Loucy (cell line): ENCODE measurements at regions not wholly inside any gene's neighbourhood (a gene's known extent, or its start where the extent isn't known, plus 50 kb on each side); places are given as distances from the start of the nearest gene placed in this dataset.

Experiments
- H2AFZ ChIP-seq: fragments of 200-600 bp; sonication (generic); 2 replicates; pipeline ENCODE4 v1.6.0; 2016; ENCODE audit warnings: antibody characterized with exemption, mild to moderate bottlenecking, low read length, moderate library complexity
- H3F3A ChIP-seq: fragments of 200-600 bp; 2 replicates; pipeline ENCODE4 v1.6.0; 2016; ENCODE audit warnings: antibody characterized with exemption, low read depth, mild to moderate bottlenecking
- H3K27me3 ChIP-seq: fragments of 200-600 bp; sonication (generic); 2 replicates; pipeline ENCODE4 v1.6.1; 2014; ENCODE audit warnings: low read length, mild to moderate bottlenecking; ENCODE audit not compliant: insufficient read depth, poor library complexity, severe bottlenecking
- H3K36me3 ChIP-seq: fragments of 200-600 bp; sonication (generic); 2 replicates; pipeline ENCODE4 v1.6.1; 2016; ENCODE audit warnings: low read length; ENCODE audit not compliant: insufficient read depth
- H3K4me1 ChIP-seq: fragments of 200-600 bp; sonication (generic); 2 replicates; pipeline ENCODE4 v1.5.1; 2014; ENCODE audit warnings: low read length, mild to moderate bottlenecking; ENCODE audit not compliant: insufficient read depth, poor library complexity, severe bottlenecking
- H3K4me2 ChIP-seq: fragments of 200-600 bp; sonication (generic); 2 replicates; pipeline ENCODE4 v1.6.0; 2014; ENCODE audit warnings: antibody characterized with exemption, low read length, low read depth, mild to moderate bottlenecking; ENCODE audit not compliant: poor library complexity, severe bottlenecking
- H3K4me3 ChIP-seq: fragments of 200-600 bp; sonication (generic); 2 replicates; pipeline ENCODE4 v1.5.1; 2014; ENCODE audit warnings: low read length, mild to moderate bottlenecking, mixed read lengths; ENCODE audit not compliant: poor library complexity, severe bottlenecking
- H3K79me2 ChIP-seq: fragments of 200-600 bp; sonication (generic); 2 replicates; pipeline ENCODE4 v1.6.1; 2014; ENCODE audit warnings: low read length; ENCODE audit not compliant: insufficient read depth
- H3K9ac ChIP-seq: fragments of 200-600 bp; sonication (generic); 2 replicates; pipeline ENCODE4 v1.6.0; 2014; ENCODE audit warnings: mild to moderate bottlenecking, low read depth, low read length, moderate library complexity; ENCODE audit not compliant: poor library complexity, severe bottlenecking
- H3K9me2 ChIP-seq: fragments of 200-600 bp; sonication (generic); replicated peaks from 2 replicates; pipeline ENCODE4 v1.6.1; 2016; ENCODE audit warnings: low read depth, low read length, mixed read lengths
- H3K9me3 ChIP-seq: fragments of 200-600 bp; sonication (generic); 2 replicates; pipeline ENCODE4 v1.6.1; 2014; ENCODE audit warnings: mild to moderate bottlenecking, antibody characterized with exemption, low read length, low read depth; ENCODE audit not compliant: insufficient read depth
- H4K20me1 ChIP-seq: fragments of 200-600 bp; sonication (generic); 2 replicates; pipeline ENCODE4 v1.6.0; 2014; ENCODE audit warnings: antibody characterized with exemption, low read length, mild to moderate bottlenecking; ENCODE audit not compliant: insufficient read depth, poor library complexity, severe bottlenecking
- EZH2phosphoT487 ChIP-seq: fragments of 200-600 bp; IDR thresholded peaks from 2 replicates; pipeline ENCODE4 v1.6.1; 2018; ENCODE audit warnings: antibody characterized with exemption, mild to moderate bottlenecking, moderate library complexity, borderline replicate concordance
- TF ChIP-seq, protein P1 (sequence below): fragments of 200-600 bp; sonication (generic); conservative IDR thresholded peaks from 2 replicates; pipeline ENCODE4 v1.5.1; 2014; ENCODE audit warnings: mild to moderate bottlenecking, antibody characterized with exemption, low read length

DNA sequence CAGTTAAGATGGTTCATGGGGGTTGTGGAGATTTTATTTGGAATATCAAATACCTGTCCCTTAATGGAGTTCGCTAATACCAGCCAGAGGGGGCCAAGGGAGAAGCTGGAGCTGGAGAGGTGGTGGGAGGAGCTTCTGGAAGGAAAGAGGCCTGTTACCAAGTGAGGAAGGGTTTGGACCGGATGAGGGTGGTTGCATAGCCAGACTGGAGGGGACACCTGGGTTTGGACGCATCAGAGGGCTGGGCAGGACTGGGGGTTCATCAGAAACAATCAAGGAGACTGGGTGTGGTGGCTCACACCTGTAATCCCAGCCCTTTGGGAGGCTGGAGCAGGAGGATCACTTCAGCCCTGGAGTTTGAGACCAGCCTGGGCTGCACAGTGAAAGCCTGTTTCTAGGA lies 111.8 kb upstream of the IER5L start:
- Histone ChIP-seq H3K9me3 (no peaks in the 10 kb centered on the region), H4K20me1 (no peaks in the 10 kb centered on the region), H3K4me1 (no peaks in the 10 kb centered on the region), H3K4me2 (no peak overlapping the region), H3K27me3 (no peaks in the 10 kb centered on the region), H3K9me2 (no peaks in the 10 kb centered on the region), H3F3A (no peaks in the 10 kb centered on the region), H3K9ac (no peak overlapping the region), H2AFZ (no peak overlapping the region), H3K79me2 (no peaks in the 10 kb centered on the region), H3K36me3 (no peaks in the 10 kb centered on the region), H3K4me3 (no peak overlapping the region)
- TF ChIP-seq, protein P1, sequence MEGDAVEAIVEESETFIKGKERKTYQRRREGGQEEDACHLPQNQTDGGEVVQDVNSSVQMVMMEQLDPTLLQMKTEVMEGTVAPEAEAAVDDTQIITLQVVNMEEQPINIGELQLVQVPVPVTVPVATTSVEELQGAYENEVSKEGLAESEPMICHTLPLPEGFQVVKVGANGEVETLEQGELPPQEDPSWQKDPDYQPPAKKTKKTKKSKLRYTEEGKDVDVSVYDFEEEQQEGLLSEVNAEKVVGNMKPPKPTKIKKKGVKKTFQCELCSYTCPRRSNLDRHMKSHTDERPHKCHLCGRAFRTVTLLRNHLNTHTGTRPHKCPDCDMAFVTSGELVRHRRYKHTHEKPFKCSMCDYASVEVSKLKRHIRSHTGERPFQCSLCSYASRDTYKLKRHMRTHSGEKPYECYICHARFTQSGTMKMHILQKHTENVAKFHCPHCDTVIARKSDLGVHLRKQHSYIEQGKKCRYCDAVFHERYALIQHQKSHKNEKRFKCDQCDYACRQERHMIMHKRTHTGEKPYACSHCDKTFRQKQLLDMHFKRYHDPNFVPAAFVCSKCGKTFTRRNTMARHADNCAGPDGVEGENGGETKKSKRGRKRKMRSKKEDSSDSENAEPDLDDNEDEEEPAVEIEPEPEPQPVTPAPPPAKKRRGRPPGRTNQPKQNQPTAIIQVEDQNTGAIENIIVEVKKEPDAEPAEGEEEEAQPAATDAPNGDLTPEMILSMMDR = no peak
- TF ChIP-seq EZH2phosphoT487 = no peak

DNA sequence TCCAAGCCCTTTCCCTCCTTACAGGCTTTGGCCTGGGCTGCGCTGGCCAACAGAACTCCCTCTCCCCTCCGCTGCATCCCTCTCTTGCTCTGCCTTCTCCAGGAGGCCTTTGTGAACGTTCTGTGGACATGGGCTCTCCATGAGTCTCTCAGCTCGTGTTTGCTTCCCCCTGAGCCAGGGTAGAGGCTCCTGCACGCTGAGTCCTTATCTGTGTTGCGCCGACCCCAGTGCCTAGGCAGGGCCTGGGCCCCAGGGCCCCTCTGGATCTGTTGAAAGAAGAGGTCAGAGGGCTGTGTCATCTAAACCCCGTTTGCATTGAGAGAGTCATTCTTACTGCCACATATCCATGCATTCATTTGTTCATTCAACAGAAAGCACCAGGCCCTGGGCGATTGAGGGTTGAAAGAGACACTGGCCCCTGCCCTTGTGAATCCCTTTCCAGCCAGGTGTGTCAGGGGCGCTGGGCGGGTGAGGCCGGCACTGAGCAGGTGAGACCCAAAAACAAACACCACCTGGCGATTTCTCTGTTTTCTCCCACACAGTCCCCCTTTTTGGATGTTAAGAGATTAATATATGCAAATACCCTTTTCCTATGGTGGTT lies 111.2 kb upstream of the IER5L start:
- H3K4me2 ChIP-seq = no peak overlapping the region
- no peaks in the 10 kb centered on the region for H3K9me2 ChIP-seq
- TF ChIP-seq, protein P1 = no peak
- no peak for TF ChIP-seq EZH2phosphoT487
- no peaks in the 10 kb centered on the region for H3K9me3 ChIP-seq
- H3K36me3 ChIP-seq = no peaks in the 10 kb centered on the region
- H2AFZ ChIP-seq = no peak overlapping the region
- H3K9ac ChIP-seq = no peak overlapping the region
- H3K27me3 ChIP-seq = no peaks in the 10 kb centered on the region
- no peaks in the 10 kb centered on the region for H3K4me1 ChIP-seq
- no peaks in the 10 kb centered on the region for H4K20me1 ChIP-seq
- no peaks in the 10 kb centered on the region for H3F3A ChIP-seq
- no peak overlapping the region for H3K4me3 ChIP-seq
- H3K79me2 ChIP-seq = no peaks in the 10 kb centered on the region

DNA sequence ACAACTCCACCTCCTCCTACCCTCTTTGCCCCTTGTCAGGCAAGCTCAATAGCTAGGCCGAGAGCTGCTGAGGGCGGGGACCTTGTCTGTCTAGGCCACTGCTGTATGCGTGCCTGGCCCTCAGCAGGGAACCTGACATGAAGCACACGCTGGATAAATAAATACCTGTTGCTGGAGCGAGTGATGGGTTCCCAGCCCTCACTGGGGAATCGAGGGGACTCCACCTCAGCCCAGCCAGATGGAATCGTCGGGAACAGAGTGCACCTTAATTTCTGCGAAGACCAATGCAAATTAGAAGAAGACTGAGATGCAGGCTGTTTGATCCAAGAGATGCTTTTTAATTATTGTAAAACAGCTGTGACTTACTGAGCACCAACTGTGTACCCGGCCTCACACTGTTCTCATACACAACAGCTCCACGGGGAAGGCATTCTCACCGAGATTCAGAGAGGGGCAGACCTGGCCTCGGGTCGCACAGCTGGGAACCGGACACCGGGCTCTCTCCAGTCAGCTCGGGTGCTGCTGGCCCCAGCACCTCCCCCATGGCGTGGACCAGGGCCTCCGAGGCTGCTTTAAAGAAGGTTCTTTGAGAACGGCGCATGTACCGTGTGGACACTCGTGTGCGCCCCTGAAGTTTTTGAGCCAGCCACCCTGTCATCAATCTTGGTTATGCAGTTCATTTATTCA lies 109.7 kb upstream of the IER5L start:
- no peaks in the 10 kb centered on the region for H3K4me1 ChIP-seq
- no peak overlapping the region for H3K9ac ChIP-seq
- H3K4me2 ChIP-seq = no peak overlapping the region
- TF ChIP-seq, protein P1 = no peak
- TF ChIP-seq EZH2phosphoT487 = no peak
- H3K36me3 ChIP-seq = no peaks in the 10 kb centered on the region
- H3K27me3 ChIP-seq = no peaks in the 10 kb centered on the region
- H2AFZ ChIP-seq = no peak overlapping the region
- H3K9me2 ChIP-seq = no peaks in the 10 kb centered on the region
- no peaks in the 10 kb centered on the region for H4K20me1 ChIP-seq
- no peak overlapping the region for H3K4me3 ChIP-seq
- H3K9me3 ChIP-seq = no peaks in the 10 kb centered on the region
- H3K79me2 ChIP-seq = no peaks in the 10 kb centered on the region
- no peaks in the 10 kb centered on the region for H3F3A ChIP-seq
